ENCODE measurements at regions not wholly inside any gene's neighbourhood (a gene's known extent, or its start where the extent isn't known, plus 50 kb on each side); places are given as distances from the start of the nearest gene placed in this dataset.

GRCh38 chr9:18106006-18106560 lies 367.9 kb upstream of the ADAMTSL1 start:
- TF ChIP-seq, protein P1, sequence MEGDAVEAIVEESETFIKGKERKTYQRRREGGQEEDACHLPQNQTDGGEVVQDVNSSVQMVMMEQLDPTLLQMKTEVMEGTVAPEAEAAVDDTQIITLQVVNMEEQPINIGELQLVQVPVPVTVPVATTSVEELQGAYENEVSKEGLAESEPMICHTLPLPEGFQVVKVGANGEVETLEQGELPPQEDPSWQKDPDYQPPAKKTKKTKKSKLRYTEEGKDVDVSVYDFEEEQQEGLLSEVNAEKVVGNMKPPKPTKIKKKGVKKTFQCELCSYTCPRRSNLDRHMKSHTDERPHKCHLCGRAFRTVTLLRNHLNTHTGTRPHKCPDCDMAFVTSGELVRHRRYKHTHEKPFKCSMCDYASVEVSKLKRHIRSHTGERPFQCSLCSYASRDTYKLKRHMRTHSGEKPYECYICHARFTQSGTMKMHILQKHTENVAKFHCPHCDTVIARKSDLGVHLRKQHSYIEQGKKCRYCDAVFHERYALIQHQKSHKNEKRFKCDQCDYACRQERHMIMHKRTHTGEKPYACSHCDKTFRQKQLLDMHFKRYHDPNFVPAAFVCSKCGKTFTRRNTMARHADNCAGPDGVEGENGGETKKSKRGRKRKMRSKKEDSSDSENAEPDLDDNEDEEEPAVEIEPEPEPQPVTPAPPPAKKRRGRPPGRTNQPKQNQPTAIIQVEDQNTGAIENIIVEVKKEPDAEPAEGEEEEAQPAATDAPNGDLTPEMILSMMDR (IDR thresholded peaks at IDR 0.05; ENCODE audit: control insufficient read depth, extremely low read depth, insufficient read depth): no peak
- no peak for DNase-seq (ENCODE audit: low read depth)
- H3K4me3 ChIP-seq (ENCODE audit: low read depth, low read length): no peak overlapping the region

- TF ChIP-seq, protein P1 (IDR thresholded peaks at IDR 0.05; ENCODE audit: control insufficient read depth, extremely low read depth, insufficient read depth): no peak
- no peak overlapping the region for H3K4me3 ChIP-seq (ENCODE audit: low read depth, low read length)
- DNase-seq (ENCODE audit: low read depth): no peak
Observed at GRCh38 chr9:18109675-18110074, 364.3 kb upstream of the ADAMTSL1 start.

GRCh38 chr9:18111146-18111545 lies 362.8 kb upstream of the ADAMTSL1 start:
- no peak for DNase-seq (ENCODE audit: low read depth)
- TF ChIP-seq, protein P1 (IDR thresholded peaks at IDR 0.05; ENCODE audit: control insufficient read depth, extremely low read depth, insufficient read depth): no peak
- no peak overlapping the region for H3K4me3 ChIP-seq (ENCODE audit: low read depth, low read length)

- TF ChIP-seq, protein P1 (IDR thresholded peaks at IDR 0.05; ENCODE audit: control insufficient read depth, extremely low read depth, insufficient read depth): no peak
- DNase-seq (ENCODE audit: low read depth): no peak
- H3K4me3 ChIP-seq (ENCODE audit: low read depth, low read length): no peak overlapping the region
Observed at GRCh38 chr9:18114559-18115475, 359.1 kb upstream of the ADAMTSL1 start.

DNA sequence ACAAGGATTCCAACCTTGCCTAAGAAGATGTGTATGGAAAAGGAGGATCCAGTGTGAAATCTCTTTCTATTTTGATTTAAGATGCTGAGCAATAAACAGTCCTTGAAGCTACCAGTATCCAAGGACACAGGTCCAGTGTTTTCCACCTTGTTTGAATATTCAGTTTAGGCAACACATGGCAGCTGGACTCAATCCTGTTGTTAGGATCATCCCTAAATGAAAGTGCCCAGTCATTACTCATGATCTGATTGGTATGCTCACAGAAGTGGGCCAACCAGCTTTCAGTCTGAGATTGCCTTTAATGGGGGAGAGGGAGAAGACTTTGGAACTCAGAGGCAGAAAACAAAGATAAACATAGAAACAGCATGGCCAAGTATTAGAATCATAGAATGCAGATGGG lies 355.7 kb upstream of the ADAMTSL1 start:
- no peak for DNase-seq (ENCODE audit: low read depth)

GRCh38 chr9:18122171-18122570 lies 351.8 kb upstream of the ADAMTSL1 start:
- TF ChIP-seq, protein P1 (IDR thresholded peaks at IDR 0.05; ENCODE audit: control insufficient read depth, extremely low read depth, insufficient read depth): no peak
- H3K4me3 ChIP-seq (ENCODE audit: low read depth, low read length): no peak overlapping the region
- no peak for DNase-seq (ENCODE audit: low read depth)

More for the DNA sequence above, 355.7 kb upstream of the ADAMTSL1 start:
- H3K4me3 ChIP-seq (ENCODE audit: low read depth, low read length): no peak overlapping the region
- TF ChIP-seq, protein P1 (IDR thresholded peaks at IDR 0.05; ENCODE audit: control insufficient read depth, extremely low read depth, insufficient read depth): no peak

All from LNCaP clone FGC (cell line).